Keratinocyte (primary cell): ENCODE measurements at regions not wholly inside any gene's neighbourhood (a gene's known extent, or its start where the extent isn't known, plus 50 kb on each side); places are given as distances from the start of the nearest gene placed in this dataset.

ENCODE experiments used
- EZH2 ChIP-seq: IDR thresholded peaks from one replicate; pipeline ENCODE4 v1.6.1; 2012; ENCODE audit warnings: inconsistent platforms, mild to moderate bottlenecking, low read length, moderate library complexity
- TF ChIP-seq, protein P1 (sequence below), 3 experiments: IDR thresholded peaks in 1 of 3; conservative IDR thresholded peaks in 1 of 3; optimal IDR thresholded peaks in 1 of 3; 2 replicates in 2 of 3; 3 replicates in 1 of 3; pipeline versions ENCODE3 to v1.5.1; 2011; ENCODE audit warnings: low read length in 3 of 3, mild to moderate bottlenecking in 3 of 3, moderate library complexity in 2 of 3, control low read depth in 1 of 3, inconsistent platforms in 1 of 3; ENCODE audit not compliant: insufficient read depth in 2 of 3; ENCODE audit errors: extremely low read depth in 1 of 3

- no peak for TF ChIP-seq EZH2
- TF ChIP-seq, protein P1, sequence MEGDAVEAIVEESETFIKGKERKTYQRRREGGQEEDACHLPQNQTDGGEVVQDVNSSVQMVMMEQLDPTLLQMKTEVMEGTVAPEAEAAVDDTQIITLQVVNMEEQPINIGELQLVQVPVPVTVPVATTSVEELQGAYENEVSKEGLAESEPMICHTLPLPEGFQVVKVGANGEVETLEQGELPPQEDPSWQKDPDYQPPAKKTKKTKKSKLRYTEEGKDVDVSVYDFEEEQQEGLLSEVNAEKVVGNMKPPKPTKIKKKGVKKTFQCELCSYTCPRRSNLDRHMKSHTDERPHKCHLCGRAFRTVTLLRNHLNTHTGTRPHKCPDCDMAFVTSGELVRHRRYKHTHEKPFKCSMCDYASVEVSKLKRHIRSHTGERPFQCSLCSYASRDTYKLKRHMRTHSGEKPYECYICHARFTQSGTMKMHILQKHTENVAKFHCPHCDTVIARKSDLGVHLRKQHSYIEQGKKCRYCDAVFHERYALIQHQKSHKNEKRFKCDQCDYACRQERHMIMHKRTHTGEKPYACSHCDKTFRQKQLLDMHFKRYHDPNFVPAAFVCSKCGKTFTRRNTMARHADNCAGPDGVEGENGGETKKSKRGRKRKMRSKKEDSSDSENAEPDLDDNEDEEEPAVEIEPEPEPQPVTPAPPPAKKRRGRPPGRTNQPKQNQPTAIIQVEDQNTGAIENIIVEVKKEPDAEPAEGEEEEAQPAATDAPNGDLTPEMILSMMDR (optimal IDR thresholded peaks at IDR 0.05 in 1 of 3, IDR thresholded peaks at IDR 0.05 in 1 of 3, conservative IDR thresholded peaks at IDR 0.05 in 1 of 3; ENCODE audit: extremely low read depth in 1 of 3, insufficient read depth in 2 of 3, low read length in 3 of 3): no peak
These were observed 121.1 kb upstream of the OTUD4 start for GRCh38 chr4:145301386-145302080.
